GM12878 (cell line): ENCODE measurements at regions not wholly inside any gene's neighbourhood (a gene's known extent, or its start where the extent isn't known, plus 50 kb on each side); places are given as distances from the start of the nearest gene placed in this dataset.

Experiments used
- CTCF ChIP-seq, 3 experiments: IDR thresholded peaks in 2 of 3; conservative IDR thresholded peaks in 1 of 3; 2 replicates each; pipeline ENCODE4 v1.5.1; 2011; ENCODE audit warnings: low read depth in 3 of 3, low read length in 3 of 3, mild to moderate bottlenecking in 3 of 3, control low read depth in 2 of 3, moderate library complexity in 2 of 3, inconsistent platforms in 1 of 3, mixed read lengths in 1 of 3; ENCODE audit not compliant: control insufficient read depth in 2 of 3, insufficient read depth in 1 of 3; ENCODE audit errors: extremely low read depth in 1 of 3
- DPF2 ChIP-seq: fragments of 450-650 bp; IDR thresholded peaks from 2 replicates; pipeline ENCODE4 v1.6.1; 2017; ENCODE audit warnings: mild to moderate bottlenecking
- ZBED1 ChIP-seq: IDR thresholded peaks from 2 replicates; pipeline ENCODE4 v1.6.1; 2016; ENCODE audit warnings: borderline replicate concordance

- TF ChIP-seq ZBED1 (no peak), DPF2 (no peak), CTCF (IDR thresholded peaks at IDR 0.05 in 2 of 3, conservative IDR thresholded peaks at IDR 0.05 in 1 of 3; ENCODE audit: control insufficient read depth in 2 of 3, extremely low read depth in 1 of 3, insufficient read depth in 1 of 3, low read depth in 3 of 3, low read length in 3 of 3) (no peak)
Observed at GRCh38 chr15:92541291-92542200, 114.0 kb downstream of the FAM174B start.
